ENCODE measurements at regions not wholly inside any gene's neighbourhood (a gene's known extent, or its start where the extent isn't known, plus 50 kb on each side); places are given as distances from the start of the nearest gene placed in this dataset.
"Not testable (repeated sequence)": the region's sequence is repeated elsewhere in the genome, so short reads cannot be mapped to it uniquely, and the experiment has no call there.

DNA sequence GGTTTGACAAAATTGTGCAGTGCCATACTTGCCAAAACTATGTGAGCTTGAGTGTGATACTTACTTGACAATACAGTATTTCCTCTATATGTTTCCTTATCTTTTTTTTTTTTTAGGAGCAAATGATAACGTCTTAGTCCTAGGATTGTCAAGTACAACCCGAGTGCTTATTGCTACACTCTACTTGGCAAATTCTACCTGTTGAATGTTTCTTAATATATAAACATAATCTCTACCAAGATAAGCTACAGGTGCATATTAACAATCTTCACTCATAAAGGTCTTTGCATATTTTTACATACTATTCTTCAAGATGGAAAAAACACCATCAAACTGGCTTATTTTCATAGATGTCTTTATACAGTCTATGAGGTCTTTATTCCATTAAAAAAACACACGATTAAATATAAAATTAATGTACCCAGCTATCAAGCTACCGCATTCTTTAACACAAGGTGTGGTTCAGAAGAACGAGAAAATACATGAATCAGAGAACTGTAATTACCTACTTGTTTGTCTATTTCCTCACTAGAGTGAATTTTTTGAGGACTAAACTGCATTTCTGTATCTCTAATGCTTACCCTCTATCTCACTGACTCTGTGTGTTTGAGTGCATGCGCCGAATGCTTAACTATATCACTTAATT lies 76.1 kb upstream of the PDSS1 start:
- peaks cover 13% of the 10 kb centered on the region for H3K27me3 Mint-ChIP-seq (ENCODE audit: low read depth)
- H3K36me3 Mint-ChIP-seq (ENCODE audit: low read depth): no peaks in the 10 kb centered on the region
- H3K27ac Mint-ChIP-seq: no peak overlapping the region
- DNase-seq (ENCODE audit: low spot score): no peak
- H3K9me3 Mint-ChIP-seq: no peaks in the 10 kb centered on the region
- peak overlapping the region; percentile 55 for H3K4me3 Mint-ChIP-seq
- peaks cover 4% of the 10 kb centered on the region for H3K4me1 Mint-ChIP-seq (ENCODE audit: low read depth)

DNA sequence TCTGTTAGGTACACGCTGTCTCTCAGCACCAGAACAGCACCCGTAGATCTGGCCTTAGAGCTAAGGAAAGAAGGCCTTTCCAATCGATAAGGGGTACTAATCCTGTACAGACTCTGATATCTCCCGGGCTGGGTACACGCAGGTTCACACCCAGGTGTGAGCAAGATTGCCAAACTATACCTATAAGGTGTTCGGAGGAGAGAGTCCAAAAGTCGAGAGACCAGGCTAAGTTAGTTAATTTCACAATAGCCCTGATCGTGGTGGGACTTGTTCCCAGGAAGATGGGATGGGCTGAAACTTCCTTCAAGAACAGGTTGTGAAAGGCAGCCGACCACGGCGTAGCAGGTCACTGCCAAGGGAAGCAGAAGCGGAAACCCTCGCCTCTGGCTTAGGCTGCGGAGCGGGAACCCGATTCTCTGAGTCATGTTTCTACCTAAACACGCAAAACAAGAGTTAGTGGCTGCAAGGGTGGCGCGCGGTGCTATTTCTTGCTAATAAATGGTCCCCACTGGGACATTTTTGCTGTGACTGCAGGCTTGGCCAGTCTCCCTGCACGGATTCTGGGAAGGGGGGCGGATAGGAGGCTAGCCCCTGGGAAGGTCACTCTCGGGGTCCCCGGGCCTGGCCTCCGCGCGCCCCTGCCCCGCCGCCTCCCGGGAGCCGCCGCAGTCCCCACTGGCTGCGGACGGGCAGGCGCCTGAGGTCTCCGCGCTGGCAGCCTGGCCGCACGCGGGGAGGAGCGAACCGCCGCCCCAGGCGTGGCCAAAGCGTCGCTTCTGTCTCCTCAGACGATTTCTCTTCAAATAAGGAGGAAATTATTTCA lies 75.4 kb upstream of the PDSS1 start:
- Mint-ChIP-seq H3K4me3 (peak overlapping the region; percentile 55), H3K36me3 (ENCODE audit: low read depth) (no peaks in the 10 kb centered on the region), H3K9me3 (no peaks in the 10 kb centered on the region), H3K27ac (no peak overlapping the region), H3K4me1 (ENCODE audit: low read depth) (peaks cover 4% of the 10 kb centered on the region), H3K27me3 (ENCODE audit: low read depth) (peaks cover 13% of the 10 kb centered on the region)
- DNase-seq (ENCODE audit: low spot score): no peak

DNA sequence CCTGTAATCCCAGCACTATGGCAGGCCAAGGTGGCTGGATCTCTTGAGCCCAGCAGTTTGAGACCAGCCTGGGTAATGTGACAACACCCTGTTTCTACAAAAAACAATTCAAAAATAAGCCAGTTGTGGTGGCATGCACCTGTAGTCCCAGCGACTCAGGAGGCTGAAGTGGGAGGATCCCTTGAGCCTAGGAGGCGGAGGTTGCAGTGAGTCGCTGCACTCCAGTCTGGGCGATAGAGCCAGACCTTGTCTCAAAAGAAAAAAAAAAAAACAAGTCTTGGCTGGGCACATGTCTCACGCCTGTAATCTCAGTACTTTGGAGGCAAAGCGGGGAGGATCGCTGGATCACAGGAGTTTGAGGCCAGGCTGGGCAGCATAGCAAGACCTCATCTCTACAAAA lies 74.6 kb upstream of the PDSS1 start:
- Mint-ChIP-seq H3K4me3 (peak overlapping the region; percentile 13), H3K4me1 (ENCODE audit: low read depth) (peaks cover 4% of the 10 kb centered on the region), H3K27ac (no peak overlapping the region), H3K9me3 (no peaks in the 10 kb centered on the region), H3K36me3 (ENCODE audit: low read depth) (no peaks in the 10 kb centered on the region), H3K27me3 (ENCODE audit: low read depth) (peaks cover 13% of the 10 kb centered on the region)
- no peak for DNase-seq (ENCODE audit: low spot score)

DNA sequence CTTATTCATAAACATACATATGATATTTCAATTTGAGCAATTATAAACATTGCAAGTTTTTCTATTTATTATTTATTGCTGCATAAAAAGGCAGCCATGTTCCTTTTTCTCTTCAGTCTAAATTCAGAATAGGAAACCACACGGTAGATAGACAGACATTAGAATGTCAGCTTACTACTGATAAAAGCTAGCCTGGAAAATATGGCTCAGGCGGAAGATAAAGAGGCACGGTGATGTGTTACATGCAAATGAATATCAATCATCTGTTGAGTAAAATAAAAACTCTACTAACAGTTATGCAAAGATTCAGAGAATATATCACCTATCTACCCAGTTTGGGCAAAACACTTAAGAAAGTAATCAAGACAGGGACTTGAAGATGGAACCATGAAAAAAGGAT lies 73.5 kb upstream of the PDSS1 start:
- peaks cover 6% of the 10 kb centered on the region for H3K4me1 Mint-ChIP-seq (ENCODE audit: low read depth)
- no peak overlapping the region for H3K4me3 Mint-ChIP-seq
- no peaks in the 10 kb centered on the region for H3K9me3 Mint-ChIP-seq
- peaks cover 13% of the 10 kb centered on the region for H3K27me3 Mint-ChIP-seq (ENCODE audit: low read depth)
- no peak overlapping the region for H3K27ac Mint-ChIP-seq
- H3K36me3 Mint-ChIP-seq (ENCODE audit: low read depth): no peaks in the 10 kb centered on the region
- no peak for DNase-seq (ENCODE audit: low spot score)

DNA sequence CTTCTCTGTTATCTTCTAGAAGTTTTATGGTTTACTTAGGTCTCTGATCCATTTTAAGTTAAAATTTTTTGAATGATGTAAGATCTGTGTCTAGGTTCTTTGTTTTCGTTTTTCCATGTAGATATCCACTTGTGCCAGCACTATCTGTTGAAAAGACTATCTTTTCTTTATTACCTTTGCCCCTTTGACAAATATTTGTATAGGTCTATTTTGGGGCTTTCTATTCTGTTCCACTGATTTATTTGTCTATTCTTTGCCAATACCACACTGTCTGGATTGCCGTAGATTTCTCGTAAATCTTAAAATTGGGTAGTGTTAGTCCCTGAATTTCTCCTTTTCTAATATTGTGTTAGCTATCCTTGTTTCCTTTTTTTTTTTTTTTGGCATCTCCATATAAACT lies 71.4 kb upstream of the PDSS1 start:
- Mint-ChIP-seq H3K4me1 (ENCODE audit: low read depth) (peaks cover 6% of the 10 kb centered on the region), H3K4me3 (no peak overlapping the region), H3K27ac (no peak overlapping the region), H3K27me3 (ENCODE audit: low read depth) (peaks cover 18% of the 10 kb centered on the region), H3K9me3 (no peaks in the 10 kb centered on the region), H3K36me3 (ENCODE audit: low read depth) (no peaks in the 10 kb centered on the region)
- DNase-seq (ENCODE audit: low spot score): no peak

DNA sequence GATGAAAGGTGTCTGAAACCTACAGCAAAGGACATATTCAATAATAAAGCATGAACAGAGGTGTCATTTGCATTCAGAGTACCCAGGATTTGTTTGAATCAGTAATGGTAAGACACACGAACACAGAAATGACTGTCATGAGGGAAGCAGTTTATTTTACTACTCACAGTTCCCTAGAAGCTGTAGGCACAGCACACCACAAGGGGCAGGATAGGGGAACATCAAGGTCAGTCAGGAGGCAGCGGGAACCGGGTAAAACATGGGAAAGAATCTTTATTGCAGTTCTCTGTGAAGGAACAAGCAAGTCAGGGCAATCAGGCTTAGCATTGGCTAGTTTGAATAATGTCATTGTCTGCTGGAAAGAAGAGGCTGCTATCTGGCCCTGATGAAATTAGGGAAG lies 70.2 kb upstream of the PDSS1 start:
- Mint-ChIP-seq H3K27me3 (ENCODE audit: low read depth) (peaks cover 13% of the 10 kb centered on the region), H3K27ac (no peak overlapping the region), H3K9me3 (no peaks in the 10 kb centered on the region), H3K4me3 (no peak overlapping the region), H3K36me3 (ENCODE audit: low read depth) (no peaks in the 10 kb centered on the region), H3K4me1 (ENCODE audit: low read depth) (peaks cover 6% of the 10 kb centered on the region)
- DNase-seq (ENCODE audit: low spot score): no peak

DNA sequence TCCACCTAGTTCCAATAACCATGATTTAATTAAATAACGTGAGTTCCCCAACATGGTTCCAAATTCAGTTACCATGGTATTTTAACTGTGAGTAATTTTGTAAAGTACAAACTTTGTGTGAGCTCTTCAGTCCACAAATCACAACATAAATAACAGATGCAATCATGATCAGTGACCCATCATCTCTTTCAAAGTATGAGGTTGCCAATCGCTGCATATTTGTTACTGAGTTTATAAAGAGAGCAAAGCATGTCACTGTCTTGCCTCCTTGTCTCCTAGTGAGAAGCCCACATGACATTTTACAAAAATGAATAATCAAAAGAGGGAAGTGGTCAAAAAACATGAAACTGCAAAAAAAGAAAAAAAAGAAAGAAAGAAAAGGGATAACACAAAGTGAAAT lies 69.1 kb upstream of the PDSS1 start:
- Mint-ChIP-seq H3K4me3 (no peak overlapping the region), H3K9me3 (no peaks in the 10 kb centered on the region), H3K27me3 (ENCODE audit: low read depth) (peaks cover 11% of the 10 kb centered on the region), H3K36me3 (ENCODE audit: low read depth) (no peaks in the 10 kb centered on the region), H3K4me1 (ENCODE audit: low read depth) (peaks cover 2% of the 10 kb centered on the region), H3K27ac (no peak overlapping the region)
- no peak for DNase-seq (ENCODE audit: low spot score)

DNA sequence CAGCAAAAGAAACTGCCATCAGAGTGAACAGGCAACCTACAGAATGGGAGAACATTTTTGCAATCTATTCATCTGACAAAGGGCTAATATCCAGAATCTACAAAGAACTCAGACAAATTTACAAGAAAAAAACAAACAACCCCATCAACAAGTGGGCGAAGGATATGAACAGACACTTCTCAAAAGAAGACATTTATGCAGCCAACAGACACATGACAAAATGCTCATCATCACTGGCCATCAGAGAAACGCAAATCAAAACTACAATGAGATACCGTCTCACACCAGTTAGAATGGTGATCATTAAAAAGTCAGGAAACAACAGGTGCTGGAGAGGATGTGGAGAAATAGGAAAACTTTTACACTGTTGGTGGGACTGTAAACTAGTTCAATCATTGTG lies 65.3 kb upstream of the PDSS1 start:
- not testable (repeated sequence) for H3K4me1 Mint-ChIP-seq (ENCODE audit: low read depth); H3K27me3 Mint-ChIP-seq (ENCODE audit: low read depth); H3K27ac Mint-ChIP-seq; H3K36me3 Mint-ChIP-seq (ENCODE audit: low read depth); DNase-seq (ENCODE audit: low spot score); H3K4me3 Mint-ChIP-seq; H3K9me3 Mint-ChIP-seq

DNA sequence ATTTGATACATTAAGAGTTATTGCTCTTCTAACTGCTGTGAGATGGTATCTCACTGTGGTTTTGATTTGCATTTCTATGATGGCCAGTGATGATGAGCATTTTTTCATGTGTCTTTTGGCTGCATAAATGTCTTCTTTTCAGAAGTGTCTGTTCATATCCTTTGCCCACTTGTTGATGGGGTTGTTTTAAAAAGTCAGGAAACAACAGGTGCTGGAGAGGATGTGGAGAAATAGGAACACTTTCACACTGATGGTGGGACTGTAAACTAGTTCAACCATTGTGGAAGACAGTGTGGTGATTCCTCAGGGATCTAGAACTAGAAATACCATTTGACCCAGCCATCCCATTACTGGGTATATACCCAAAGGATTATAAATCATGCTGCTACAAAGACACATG lies 63.4 kb upstream of the PDSS1 start:
- not testable (repeated sequence) for H3K27ac Mint-ChIP-seq; H3K36me3 Mint-ChIP-seq (ENCODE audit: low read depth); H3K9me3 Mint-ChIP-seq; H3K4me3 Mint-ChIP-seq; DNase-seq (ENCODE audit: low spot score); H3K4me1 Mint-ChIP-seq (ENCODE audit: low read depth); H3K27me3 Mint-ChIP-seq (ENCODE audit: low read depth)

DNA sequence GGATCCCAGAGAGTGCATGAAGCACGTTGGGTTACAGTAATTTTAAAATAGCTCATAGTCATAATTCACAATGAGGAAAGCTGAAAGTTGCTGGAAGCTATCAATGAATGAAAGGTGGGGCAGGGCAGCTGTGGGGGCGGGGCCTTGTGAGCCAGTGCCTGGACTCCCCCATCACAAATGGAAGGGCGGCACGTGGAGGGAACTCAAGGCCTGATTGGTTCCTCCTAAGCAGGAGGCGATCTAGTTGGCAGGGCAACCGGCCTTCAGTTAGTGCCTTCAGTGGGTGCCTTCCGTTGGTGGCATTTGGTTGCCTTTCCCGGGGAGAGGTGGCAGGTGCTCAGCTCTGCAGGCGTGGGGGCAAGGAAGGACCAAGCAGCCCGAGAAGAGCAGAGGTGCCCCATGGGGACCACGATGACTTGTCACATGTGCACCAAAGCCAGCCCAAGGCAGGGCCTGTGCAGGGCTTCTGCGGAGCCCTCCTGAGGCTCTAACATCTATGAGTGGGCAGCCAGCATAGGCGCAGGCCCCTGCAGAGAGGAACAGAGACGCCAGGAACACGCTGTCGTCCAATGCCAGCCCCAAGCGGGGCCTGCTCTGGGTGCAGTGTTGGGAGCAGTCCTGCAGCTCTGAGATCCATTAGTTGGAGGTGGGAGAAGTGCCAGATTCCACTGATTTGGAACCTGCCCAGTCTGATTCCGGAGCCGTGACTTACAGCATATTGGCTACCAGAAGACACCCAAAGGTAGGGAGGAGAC lies 59.8 kb upstream of the PDSS1 start:
- no peaks in the 10 kb centered on the region for H3K36me3 Mint-ChIP-seq (ENCODE audit: low read depth)
- no peak overlapping the region for H3K27ac Mint-ChIP-seq
- H3K27me3 Mint-ChIP-seq (ENCODE audit: low read depth): peaks cover 5% of the 10 kb centered on the region
- no peak overlapping the region for H3K4me3 Mint-ChIP-seq
- no peaks in the 10 kb centered on the region for H3K9me3 Mint-ChIP-seq
- DNase-seq (ENCODE audit: low spot score): no peak
- H3K4me1 Mint-ChIP-seq (ENCODE audit: low read depth): no peaks in the 10 kb centered on the region

DNA sequence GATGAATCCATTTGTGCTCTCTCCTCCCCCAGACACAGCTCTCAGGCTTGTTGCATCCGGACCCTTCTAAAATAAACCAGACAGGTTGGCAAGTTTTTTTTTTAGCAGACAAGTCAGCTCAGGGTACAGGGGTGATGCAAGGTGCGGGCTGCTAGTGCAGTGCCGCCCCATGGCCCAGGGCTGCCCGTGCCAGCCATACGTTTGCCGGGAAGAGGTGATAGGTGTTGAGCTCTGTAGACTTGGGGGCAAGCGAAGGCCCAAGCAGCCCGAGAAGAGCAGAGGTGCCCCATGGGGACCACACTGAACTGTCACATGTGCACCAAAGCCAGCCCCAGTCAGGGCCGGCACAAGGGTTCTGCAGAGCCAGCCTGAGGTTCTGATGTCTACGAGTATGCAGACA lies 57.1 kb upstream of the PDSS1 start:
- H3K36me3 Mint-ChIP-seq (ENCODE audit: low read depth): no peaks in the 10 kb centered on the region
- no peaks in the 10 kb centered on the region for H3K4me1 Mint-ChIP-seq (ENCODE audit: low read depth)
- H3K27me3 Mint-ChIP-seq (ENCODE audit: low read depth): peaks cover 5% of the 10 kb centered on the region
- no peak for DNase-seq (ENCODE audit: low spot score)
- no peaks in the 10 kb centered on the region for H3K9me3 Mint-ChIP-seq
- H3K4me3 Mint-ChIP-seq: no peak overlapping the region
- H3K27ac Mint-ChIP-seq: no peak overlapping the region

DNA sequence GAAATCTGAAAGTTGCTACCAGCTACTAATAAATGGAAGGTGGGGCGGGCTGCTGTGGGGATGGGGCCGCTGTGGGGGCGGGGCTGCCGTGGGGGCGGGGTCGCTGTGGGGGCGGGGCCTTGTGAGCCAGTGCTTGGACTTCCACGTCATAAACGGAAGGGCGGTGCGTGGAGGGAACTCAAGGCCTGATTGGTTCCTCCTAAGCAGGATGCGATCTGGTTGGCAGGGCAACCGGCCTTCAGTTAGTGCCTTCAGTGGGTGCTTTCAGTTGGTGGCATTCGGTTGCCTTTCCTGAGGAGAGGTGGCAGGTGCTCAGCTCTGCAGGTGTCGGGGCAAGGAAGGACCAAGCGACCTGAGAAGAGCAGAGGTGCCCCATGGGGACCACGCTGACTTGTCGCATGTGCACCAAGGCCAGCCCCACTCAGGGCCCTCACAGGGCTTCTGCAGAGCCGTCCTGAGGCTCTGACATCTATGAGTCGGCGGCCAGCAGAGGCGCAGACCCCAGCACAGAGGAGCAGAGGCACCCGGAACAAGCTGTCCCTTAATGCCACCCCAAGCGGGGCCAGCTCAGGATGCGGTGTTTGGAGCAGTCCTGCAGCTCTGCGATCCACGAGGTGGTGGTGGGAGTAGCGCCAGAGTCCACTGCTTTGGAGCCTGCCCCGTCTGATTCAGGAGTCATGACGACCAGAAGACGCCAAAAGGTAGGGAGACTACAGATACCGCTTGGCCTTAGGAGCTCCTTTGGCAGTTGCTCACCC lies 54.4 kb upstream of the PDSS1 start:
- no peak overlapping the region for H3K27ac Mint-ChIP-seq
- H3K27me3 Mint-ChIP-seq (ENCODE audit: low read depth): no peaks in the 10 kb centered on the region
- H3K4me1 Mint-ChIP-seq (ENCODE audit: low read depth): no peaks in the 10 kb centered on the region
- DNase-seq (ENCODE audit: low spot score): no peak
- no peak overlapping the region for H3K4me3 Mint-ChIP-seq
- H3K36me3 Mint-ChIP-seq (ENCODE audit: low read depth): no peaks in the 10 kb centered on the region
- H3K9me3 Mint-ChIP-seq: no peaks in the 10 kb centered on the region

DNA sequence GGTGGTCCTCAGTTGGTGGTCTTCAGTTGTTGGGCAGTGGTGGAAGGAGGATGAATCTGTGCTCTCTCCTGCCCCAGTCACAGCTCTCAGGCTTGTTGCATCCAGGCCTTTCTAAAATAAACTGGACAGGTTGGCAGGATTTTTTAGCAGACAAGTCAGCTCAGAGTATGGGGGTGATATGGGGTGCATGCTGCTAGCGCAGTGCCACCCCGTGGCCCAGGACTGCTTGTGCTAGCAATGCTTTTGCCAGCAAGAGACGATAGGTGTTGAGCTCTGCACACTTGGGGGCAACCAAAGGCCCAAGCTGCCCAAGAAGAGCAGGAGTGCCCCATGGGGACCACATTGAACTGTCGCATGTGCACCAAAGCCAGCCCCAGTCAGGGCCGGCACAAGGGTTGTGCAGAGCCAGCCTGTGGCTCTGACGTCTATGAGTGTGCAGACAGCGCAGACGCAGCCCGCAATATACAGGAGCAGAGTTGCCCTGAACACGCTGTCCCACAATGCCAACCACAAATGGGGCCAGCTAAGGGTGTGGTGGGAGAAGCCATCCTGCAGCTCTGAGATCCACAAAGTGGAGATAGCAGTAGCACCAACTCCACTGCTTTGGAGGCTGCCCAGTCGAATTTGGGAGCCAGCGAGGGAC lies 49.8 kb upstream of the PDSS1 start:
- H3K27me3 Mint-ChIP-seq (ENCODE audit: low read depth): peaks cover 3% of the 10 kb centered on the region
- H3K9me3 Mint-ChIP-seq: no peaks in the 10 kb centered on the region
- no peak overlapping the region for H3K4me3 Mint-ChIP-seq
- no peaks in the 10 kb centered on the region for H3K36me3 Mint-ChIP-seq (ENCODE audit: low read depth)
- no peak for DNase-seq (ENCODE audit: low spot score)
- H3K27ac Mint-ChIP-seq: no peak overlapping the region
- no peaks in the 10 kb centered on the region for H3K4me1 Mint-ChIP-seq (ENCODE audit: low read depth)
